A549 (cell line): ENCODE measurements at regions not wholly inside any gene's neighbourhood (a gene's known extent, or its start where the extent isn't known, plus 50 kb on each side); places are given as distances from the start of the nearest gene placed in this dataset.
"Not testable (repeated sequence)": the region's sequence is repeated elsewhere in the genome, so short reads cannot be mapped to it uniquely, and the experiment has no call there.

Experiments used
- ATAC-seq, 2 experiments: fragments of 200-7000 bp in 1 of 2; fragments of >200 bp in 1 of 2; cut with Nextera tagmentation in 1 of 2; cut with Tn5 transposase in 1 of 2; 3 replicates each; pipeline versions ENCODE4 v1.8.0 to v1.9.1; 2018 to 2020; ENCODE audit warnings: mild to moderate bottlenecking in 1 of 2, moderate library complexity in 1 of 2
- CTCF ChIA-PET: fragments of 300-600 bp; sonication (Branson Sonifier 250); formaldehyde crosslinking; extraction: SDS; loops from one replicate; lab custom pipeline; 2021; ENCODE audit warnings: antibody characterized with exemption, inconsistent platforms; lab: Yijun Ruan, JAX
- POLR2A ChIA-PET: fragments of 350-600 bp; formaldehyde crosslinking; extraction: SDS; loops from one replicate; lab custom pipeline; 2021; ENCODE audit warnings: antibody characterized with exemption, inconsistent platforms; lab: Yijun Ruan, JAX
- DNase-seq, 2 experiments: peaks; one replicate each; pipeline versions ENCODE4 v3.0.0 to v3.0.0-alpha.2; 2011 to 2016; ENCODE audit warnings: low read depth in 1 of 2, low spot score in 1 of 2
- FAIRE-seq: peaks from 2 replicates; lab custom pipeline; 2011; peaks lifted over from hg19 to GRCh38; lab: Jason Lieb, UNC
- H3K27ac ChIP-seq, 2 experiments: fragments of >200 bp; sonication (Bioruptor Twin); formaldehyde crosslinking; 3 replicates each; pipeline ENCODE4 v1.5.1; 2016 to 2017
- H3K4me1 ChIP-seq: fragments of >200 bp; sonication (Bioruptor Twin); formaldehyde crosslinking; 3 replicates; pipeline ENCODE4 v1.6.1; 2016
- H3K4me2 ChIP-seq: fragments of >200 bp; sonication (Bioruptor Twin); formaldehyde crosslinking; 3 replicates; pipeline ENCODE4 v1.6.1; 2016
- H3K4me3 ChIP-seq: fragments of >200 bp; sonication (Bioruptor Twin); formaldehyde crosslinking; 3 replicates; pipeline ENCODE4 v1.5.1; 2016
- H3K9me3 ChIP-seq: fragments of >200 bp; sonication (Bioruptor Twin); formaldehyde crosslinking; 3 replicates; pipeline ENCODE4 v1.6.1; 2016
- BCL3 ChIP-seq: fragments of >200 bp; sonication (Bioruptor Twin); formaldehyde crosslinking; IDR thresholded peaks from 3 replicates; pipeline ENCODE4 v1.6.1; 2016
- CBX2 ChIP-seq: fragments of 200-600 bp; sonication (generic); IDR thresholded peaks from 2 replicates; pipeline ENCODE4 v1.6.1; 2016; ENCODE audit warnings: low read depth, mild to moderate bottlenecking, borderline replicate concordance
- CEBPB ChIP-seq, 2 experiments: fragments of >200 bp in 1 of 2; sonication (Bioruptor Twin) in 1 of 2; formaldehyde crosslinking in 1 of 2; IDR thresholded peaks; 2 replicates each; pipeline ENCODE4 v1.6.1; 2012 to 2016
- E2F6 ChIP-seq: IDR thresholded peaks from 2 replicates; pipeline ENCODE4 v1.6.1; 2012; ENCODE audit warnings: low read depth, borderline replicate concordance
- EHF ChIP-seq: fragments of 250-450 bp; sonication (Bioruptor Pico); IDR thresholded peaks from 2 replicates; pipeline ENCODE4 v1.5.0; 2020; ENCODE audit warnings: mild to moderate bottlenecking
- EHMT2 ChIP-seq: fragments of 200-600 bp; sonication (generic); IDR thresholded peaks from 2 replicates; pipeline ENCODE4 v1.6.1; 2016; ENCODE audit warnings: antibody characterized with exemption, low read depth, mild to moderate bottlenecking, moderate library complexity
- EP300 ChIP-seq, 2 experiments: fragments of >200 bp; sonication (Bioruptor Twin); formaldehyde crosslinking; IDR thresholded peaks; 2 replicates in 1 of 2; 3 replicates in 1 of 2; pipeline ENCODE4 v1.6.1; 2016 to 2017
- FOSB ChIP-seq: fragments of 250-450 bp; sonication (Bioruptor Pico); IDR thresholded peaks from 2 replicates; pipeline ENCODE4 v1.5.0; 2020; ENCODE audit warnings: mild to moderate bottlenecking, moderate library complexity
- FOSL2 ChIP-seq, 2 experiments: fragments of 450-650 bp in 1 of 2; fragments of >200 bp in 1 of 2; sonication (Bioruptor Twin) in 1 of 2; formaldehyde crosslinking; IDR thresholded peaks; 2 replicates each; pipeline versions ENCODE4 v1.5.0 to v1.6.1; 2016 to 2020; ENCODE audit warnings: mild to moderate bottlenecking in 1 of 2, moderate library complexity in 1 of 2
- GATA3 ChIP-seq: IDR thresholded peaks from 2 replicates; pipeline ENCODE4 v1.6.1; 2012; ENCODE audit warnings: borderline replicate concordance
- HES2 ChIP-seq: fragments of >200 bp; sonication (Bioruptor Twin); formaldehyde crosslinking; IDR thresholded peaks from 2 replicates; pipeline ENCODE4 v1.6.1; 2016
- HEYL ChIP-seq: fragments of 250-450 bp; sonication (Bioruptor Pico); IDR thresholded peaks from 2 replicates; pipeline ENCODE4 v1.8.0; 2021; ENCODE audit warnings: mild to moderate bottlenecking, moderate library complexity
- HOXB13 ChIP-seq: fragments of 250-450 bp; sonication (Bioruptor Pico); IDR thresholded peaks from 2 replicates; pipeline ENCODE4 v1.5.0; 2020; ENCODE audit warnings: low read depth, mild to moderate bottlenecking, moderate library complexity
- HOXB5 ChIP-seq: fragments of 250-450 bp; sonication (Bioruptor Pico); IDR thresholded peaks from 2 replicates; pipeline ENCODE4 v1.5.0; 2020; ENCODE audit warnings: mild to moderate bottlenecking, moderate library complexity
- JUN ChIP-seq, 2 experiments: fragments of >200 bp; sonication (Bioruptor Twin); formaldehyde crosslinking; IDR thresholded peaks; 2 replicates in 1 of 2; 3 replicates in 1 of 2; pipeline ENCODE4 v1.6.1; 2016 to 2017
- JUNB ChIP-seq: fragments of >200 bp; sonication (Bioruptor Twin); formaldehyde crosslinking; IDR thresholded peaks from 2 replicates; pipeline ENCODE4 v1.6.1; 2016
- MAFK ChIP-seq: fragments of 450-650 bp; IDR thresholded peaks from 2 replicates; pipeline ENCODE4 v1.6.1; 2014; ENCODE audit not compliant: partially characterized antibody
- MAX ChIP-seq: IDR thresholded peaks from 2 replicates; pipeline ENCODE4 v1.6.1; 2012
- PBX3 ChIP-seq: IDR thresholded peaks from 2 replicates; pipeline ENCODE4 v1.6.1; 2012
- POLR2AphosphoS2 ChIP-seq: conservative IDR thresholded peaks from 2 replicates; pipeline ENCODE4 v1.6.1; 2012; ENCODE audit warnings: low read length, improper control_type of control experiment, inconsistent platforms
- RAD21 ChIP-seq, 2 experiments: fragments of >200 bp in 1 of 2; sonication (Bioruptor Twin) in 1 of 2; formaldehyde crosslinking in 1 of 2; IDR thresholded peaks in 1 of 2; conservative IDR thresholded peaks in 1 of 2; 2 replicates in 1 of 2; 3 replicates in 1 of 2; pipeline ENCODE4 v1.6.1; 2012 to 2018; ENCODE audit warnings: inconsistent platforms in 1 of 2
- RFX5 ChIP-seq: fragments of 450-650 bp; IDR thresholded peaks from 2 replicates; pipeline ENCODE4 v1.7.1; 2014; ENCODE audit warnings: antibody characterized with exemption, mild to moderate bottlenecking, moderate library complexity
- RNF2 ChIP-seq: fragments of 200-600 bp; sonication (generic); IDR thresholded peaks from 2 replicates; pipeline ENCODE4 v1.6.1; 2016; ENCODE audit warnings: low read depth, mild to moderate bottlenecking, antibody characterized with exemption, moderate library complexity, borderline replicate concordance
- TP53 ChIP-seq: fragments of 250-450 bp; sonication (Bioruptor Pico); IDR thresholded peaks from 2 replicates; pipeline ENCODE4 v1.5.0; 2021; ENCODE audit warnings: mild to moderate bottlenecking, moderate library complexity
- ZNF302 ChIP-seq: fragments of 250-450 bp; sonication (Bioruptor Pico); IDR thresholded peaks from 2 replicates; pipeline ENCODE4 v1.9.0; 2021; ENCODE audit warnings: inconsistent platforms, mild to moderate bottlenecking, moderate library complexity
- WGBS: methylation state at CpG from one replicate; pipeline ENCODE4 v1.1.6; 2017; ENCODE audit errors: missing lambda C conversion rate; 5-methylcytosine and 5-hydroxymethylcytosine counted together

- TF ChIP-seq EP300 (IDR thresholded peaks at IDR 0.05): peak; percentile 83 to 87; a peak in 4 of 5 replicates
- TF ChIP-seq HEYL (CRISPR knock-in tag): no peak
- TF ChIP-seq PBX3: peak; percentile 84
- peak; percentile 42 for TF ChIP-seq MAFK
- TF ChIP-seq MAX: peak; percentile 79
- TF ChIP-seq POLR2AphosphoS2: no peak
- peak; percentile 28; the same call in 1 of the 2 replicates for TF ChIP-seq HES2
- peak; percentile 80 to 97 for TF ChIP-seq CEBPB (IDR thresholded peaks at IDR 0.05)
- TF ChIP-seq GATA3: peak; percentile 96
- peak; percentile 61; the same call in 1 of the 2 replicates for TF ChIP-seq HOXB13 (CRISPR knock-in tag)
- TF ChIP-seq EHMT2: 0 out of 2 replicates have a peak, but pooled peaks have one; percentile 46
- no peak for TF ChIP-seq CBX2
- TF ChIP-seq HOXB5 (CRISPR knock-in tag): peak; percentile 97
- TF ChIP-seq E2F6: peak; percentile 67
- peak; percentile 88 for TF ChIP-seq JUNB
- TF ChIP-seq TP53 (CRISPR knock-in tag): 0 out of 2 replicates have a peak, but pooled peaks have one; percentile 51
- peak; percentile 77; the same call in 1 of the 2 replicates for TF ChIP-seq FOSL2 (IDR thresholded peaks at IDR 0.05)
- TF ChIP-seq FOSL2 (CRISPR knock-in tag; IDR thresholded peaks at IDR 0.05): peak; percentile 93
- no peak; the same call in 1 of the 2 replicates for TF ChIP-seq EHF (CRISPR knock-in tag)
- peak; percentile 70 to 93 for TF ChIP-seq JUN (IDR thresholded peaks at IDR 0.05)
- no peak for TF ChIP-seq RNF2
- no peak for TF ChIP-seq RFX5
- TF ChIP-seq RAD21 (conservative IDR thresholded peaks at IDR 0.05 in 1 of 2, IDR thresholded peaks at IDR 0.05 in 1 of 2): peak; percentile 31 to 45
- TF ChIP-seq BCL3: peak; percentile 88; the same call in 2 of the 3 replicates
- TF ChIP-seq, all 56 proteins: peak for 17
- ChIA-PET CTCF (interaction anchor here (0.8 to 2.2 kb wide), 7 partner anchors 9 to 223 kb away, joined by 3 to 8 read pairs (median 4); no protein-coding TSS in a partner anchor), POLR2A (no interaction called here)
- ATAC-seq (peak; percentile 72 to 75), DNase-seq (peak; percentile 64 to 95), FAIRE-seq (no peak)
- peak overlapping the region; percentile 16; the same call in 1 of the 3 replicates for H3K4me3 ChIP-seq
- H3K4me1 ChIP-seq: peaks cover 78% of the 10 kb centered on the region
- peak overlapping the region; percentile 76 for H3K4me2 ChIP-seq
- H3K9me3 ChIP-seq: no peaks in the 10 kb centered on the region
- peak overlapping the region; percentile 99 for H3K27ac ChIP-seq
- WGBS: under 1% methylated on average over 11 of the region's 11 CpGs
Observed at GRCh38 chr12:116376354-116377193, 99.1 kb upstream of the MED13L start.

GRCh38 chr12:116377194-116377571, 99.7 kb upstream of the MED13L start:
- peak overlapping the region; percentile 76 for H3K4me2 ChIP-seq
- 56% methylated on average over 6 of the region's 6 CpGs for WGBS

More at GRCh38 chr12:116377194-116377571, 99.7 kb upstream of the MED13L start:
- ATAC-seq, FAIRE-seq, H3K4me3 ChIP-seq, H3K9me3 ChIP-seq, POLR2A ChIA-PET, DNase-seq: not testable (repeated sequence)
- CTCF ChIA-PET: interaction anchor here (1.0 to 2.2 kb wide), 4 partner anchors 8 to 16 kb away, joined by 3 to 8 read pairs (median 4); no protein-coding TSS in a partner anchor
- H3K27ac ChIP-seq: peak overlapping the region; percentile 99
- H3K4me1 ChIP-seq: peaks cover 79% of the 10 kb centered on the region
- 0 out of 2 replicates have a peak, but pooled peaks have one; percentile 26 for TF ChIP-seq FOSB (CRISPR knock-in tag)
- TF ChIP-seq E2F6: peak; percentile 19; the same call in 1 of the 2 replicates
- 0 out of 2 replicates have a peak, but pooled peaks have one; percentile 45 for TF ChIP-seq ZNF302 (CRISPR knock-in tag)
